ENCODE measurements at regions not wholly inside any gene's neighbourhood (a gene's known extent, or its start where the extent isn't known, plus 50 kb on each side); places are given as distances from the start of the nearest gene placed in this dataset.
A peak's percentile ranks its signal among the peaks of the same experiment; 100 is the strongest.

DNA sequence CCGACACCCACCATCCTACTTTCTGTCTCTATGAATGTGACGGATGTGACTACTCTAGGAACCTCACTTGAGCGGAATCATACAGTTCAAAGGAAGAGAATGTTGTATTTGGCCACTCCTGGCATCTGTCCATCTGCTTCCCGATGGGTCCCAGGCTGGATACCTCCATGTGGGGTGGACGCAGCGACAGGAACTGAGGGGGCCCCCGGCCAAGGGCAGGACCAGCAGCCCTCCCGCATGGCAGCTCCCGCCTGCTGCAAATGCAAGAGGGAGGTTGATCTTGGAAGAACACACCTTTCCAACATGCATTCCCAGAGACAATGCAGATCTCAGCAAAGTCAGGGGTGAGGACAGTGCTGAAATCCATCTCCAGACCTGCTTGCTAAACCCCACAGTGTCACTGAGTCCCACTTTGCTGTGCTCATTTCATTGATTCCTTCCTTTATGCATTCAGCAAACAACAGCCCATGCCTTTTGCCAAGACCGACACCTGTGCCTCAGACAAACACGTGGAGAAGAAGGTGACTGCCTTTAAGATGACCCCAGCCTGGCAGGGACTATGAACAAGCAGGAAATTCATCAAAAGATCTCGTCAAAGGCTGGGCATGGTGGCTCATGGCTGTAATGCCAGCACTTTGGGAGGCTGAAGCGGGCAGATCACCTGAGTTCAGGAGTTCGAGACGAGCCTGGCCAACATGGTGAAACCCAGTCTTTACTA, 246.2 kb downstream of the CTTN start:
- Mint-ChIP-seq H3K36me3 (ENCODE audit: low read depth) (no peaks in the 10 kb centered on the region), H3K27ac (no peak overlapping the region), H3K4me1 (no peaks in the 10 kb centered on the region), H3K4me3 (no peak overlapping the region), H3K9me3 (ENCODE audit: low read depth) (no peaks in the 10 kb centered on the region), H3K27me3 (peaks cover 18% of the 10 kb centered on the region)
- ChIA-PET POLR2A (no interaction called here), CTCF (interaction anchor here (0.6 kb wide), 1 partner anchor 684 kb away, joined by 3 read pairs; no protein-coding TSS in a partner anchor)
- intact Hi-C loops (cut with DNase I, micrococcal nuclease) = no loop called here
- ATAC-seq = no peak
- DNase-seq = no peak

DNA sequence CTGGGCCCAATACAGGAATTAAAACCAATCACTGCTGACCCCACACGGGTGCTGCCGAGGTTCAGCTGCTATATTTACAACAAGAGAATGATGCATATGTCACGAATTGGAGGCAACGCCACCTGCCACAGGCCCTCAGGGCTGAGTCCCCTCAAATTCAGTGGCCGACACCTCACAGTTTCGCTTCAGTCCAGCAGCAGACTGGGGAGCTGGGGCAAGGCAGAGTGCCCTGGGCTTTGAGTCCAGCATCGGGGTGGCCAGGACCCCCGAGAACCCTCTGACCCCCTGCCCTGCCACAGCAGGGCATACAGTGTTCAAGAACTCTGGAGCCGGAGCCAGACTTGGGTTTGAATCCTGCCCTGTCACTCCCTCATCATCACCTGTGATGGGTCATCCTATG, 247.2 kb downstream of the CTTN start:
- H3K4me1 Mint-ChIP-seq = no peaks in the 10 kb centered on the region
- no peaks in the 10 kb centered on the region for H3K9me3 Mint-ChIP-seq (ENCODE audit: low read depth)
- DNase-seq = no peak
- intact Hi-C loops (cut with DNase I, micrococcal nuclease) = no loop called here
- ATAC-seq = no peak
- no peaks in the 10 kb centered on the region for H3K36me3 Mint-ChIP-seq (ENCODE audit: low read depth)
- ChIA-PET CTCF (no interaction called here), POLR2A (no interaction called here)
- no peak overlapping the region for H3K27ac Mint-ChIP-seq
- no peak overlapping the region for H3K4me3 Mint-ChIP-seq
- peaks cover 18% of the 10 kb centered on the region for H3K27me3 Mint-ChIP-seq

DNA sequence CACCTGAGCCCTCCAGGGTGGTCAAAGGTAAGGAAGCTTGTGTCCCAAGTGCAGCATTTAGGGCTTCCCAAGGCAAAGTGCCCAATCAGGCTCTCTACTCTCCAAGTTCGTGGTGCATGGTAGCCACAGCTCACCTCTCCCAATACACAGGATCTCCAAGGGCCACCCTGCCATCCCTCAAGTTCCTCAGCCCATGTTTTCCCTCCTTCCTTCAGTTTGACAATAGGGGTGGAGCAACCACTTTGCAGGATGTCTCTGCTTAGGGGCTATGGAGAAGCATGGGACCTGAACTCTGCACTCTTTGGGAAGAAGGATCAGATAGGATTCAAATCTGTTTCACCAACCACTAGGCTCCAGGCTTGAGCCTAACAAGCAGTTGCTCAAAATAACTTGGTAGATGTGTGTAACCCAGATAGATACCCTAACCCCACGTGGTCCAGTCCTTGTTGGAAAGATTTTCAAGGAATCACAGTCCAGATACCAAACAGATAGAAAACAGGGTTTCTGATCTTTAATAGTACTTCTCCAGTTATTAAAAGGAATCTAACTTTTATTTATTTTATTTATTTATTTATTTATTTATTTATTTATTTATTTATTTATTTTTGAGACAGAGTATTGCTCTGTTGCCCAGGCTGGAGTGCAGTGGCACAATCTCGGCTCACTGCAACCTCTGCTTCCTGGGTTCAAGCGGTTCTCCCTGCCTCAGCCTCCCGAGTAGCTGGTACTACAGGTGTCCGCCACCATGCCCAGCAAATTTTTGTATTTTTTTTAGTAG, 248.1 kb downstream of the CTTN start:
- POLR2A ChIA-PET = no interaction called here
- intact Hi-C loops (cut with DNase I, micrococcal nuclease) = no loop called here
- H3K9me3 Mint-ChIP-seq (ENCODE audit: low read depth) = no peaks in the 10 kb centered on the region

DNA sequence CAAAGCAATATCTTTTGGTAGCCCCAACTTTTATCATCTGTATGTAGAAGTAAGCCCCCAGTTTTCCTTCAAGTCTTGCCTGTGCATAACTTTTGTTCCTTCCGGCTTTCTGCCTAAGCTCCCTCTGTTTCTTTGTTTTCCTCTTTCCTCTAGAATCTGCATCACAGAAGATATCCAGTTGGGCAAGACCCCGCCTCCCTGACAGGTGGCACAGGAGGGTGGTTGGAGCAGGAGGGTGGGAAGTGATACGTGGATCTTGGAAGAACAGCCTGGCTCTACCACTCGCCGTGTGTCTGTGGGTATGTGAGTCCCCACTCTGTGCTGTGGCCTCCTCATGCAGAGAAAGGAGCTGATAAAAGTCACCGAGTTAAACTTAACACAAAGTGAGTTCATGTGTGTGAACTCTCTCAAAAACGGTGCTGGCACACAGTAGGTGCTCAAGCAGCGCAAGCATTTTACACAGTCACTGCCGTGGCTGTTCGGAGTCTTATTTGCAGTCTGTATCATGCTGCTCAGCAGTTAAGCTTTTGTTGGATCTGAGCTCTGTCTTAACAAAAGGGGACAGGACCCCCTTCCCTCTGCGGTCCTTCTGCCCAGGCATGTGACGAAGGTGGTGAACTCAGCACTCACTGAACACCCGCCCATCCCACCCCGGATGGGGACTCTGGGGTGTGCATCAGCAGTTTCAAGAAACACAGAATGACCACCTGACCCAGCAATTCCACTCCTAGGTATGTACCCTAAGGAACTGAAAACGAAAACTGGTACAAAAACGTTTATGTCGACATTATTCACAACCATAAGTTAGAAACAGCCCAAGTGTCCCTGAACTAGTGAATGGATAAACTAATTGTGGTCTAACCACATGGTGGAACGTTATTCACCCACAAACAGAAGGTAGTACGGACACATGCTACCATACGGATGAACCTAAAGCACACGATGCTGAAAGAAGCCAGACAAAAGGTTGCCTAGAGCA, 249.1 kb downstream of the CTTN start:
- H3K27ac Mint-ChIP-seq = no peak overlapping the region
- ChIA-PET CTCF (no interaction called here), POLR2A (no interaction called here)
- ATAC-seq (no peak), DNase-seq (no peak)
- no peaks in the 10 kb centered on the region for H3K36me3 Mint-ChIP-seq (ENCODE audit: low read depth)
- peaks cover 13% of the 10 kb centered on the region for H3K27me3 Mint-ChIP-seq
- no peak overlapping the region for H3K4me3 Mint-ChIP-seq
- no peaks in the 10 kb centered on the region for H3K4me1 Mint-ChIP-seq
- no peaks in the 10 kb centered on the region for H3K9me3 Mint-ChIP-seq (ENCODE audit: low read depth)
- intact Hi-C loops (cut with DNase I, micrococcal nuclease) = no loop called here

More for the DNA sequence above, 248.1 kb downstream of the CTTN start:
- no peaks in the 10 kb centered on the region for H3K36me3 Mint-ChIP-seq (ENCODE audit: low read depth)
- H3K4me1 Mint-ChIP-seq = no peaks in the 10 kb centered on the region
- no peak overlapping the region for H3K4me3 Mint-ChIP-seq
- ATAC-seq (no peak), DNase-seq (no peak)
- CTCF ChIA-PET = no interaction called here
- H3K27ac Mint-ChIP-seq = no peak overlapping the region
- H3K27me3 Mint-ChIP-seq = peaks cover 16% of the 10 kb centered on the region

DNA sequence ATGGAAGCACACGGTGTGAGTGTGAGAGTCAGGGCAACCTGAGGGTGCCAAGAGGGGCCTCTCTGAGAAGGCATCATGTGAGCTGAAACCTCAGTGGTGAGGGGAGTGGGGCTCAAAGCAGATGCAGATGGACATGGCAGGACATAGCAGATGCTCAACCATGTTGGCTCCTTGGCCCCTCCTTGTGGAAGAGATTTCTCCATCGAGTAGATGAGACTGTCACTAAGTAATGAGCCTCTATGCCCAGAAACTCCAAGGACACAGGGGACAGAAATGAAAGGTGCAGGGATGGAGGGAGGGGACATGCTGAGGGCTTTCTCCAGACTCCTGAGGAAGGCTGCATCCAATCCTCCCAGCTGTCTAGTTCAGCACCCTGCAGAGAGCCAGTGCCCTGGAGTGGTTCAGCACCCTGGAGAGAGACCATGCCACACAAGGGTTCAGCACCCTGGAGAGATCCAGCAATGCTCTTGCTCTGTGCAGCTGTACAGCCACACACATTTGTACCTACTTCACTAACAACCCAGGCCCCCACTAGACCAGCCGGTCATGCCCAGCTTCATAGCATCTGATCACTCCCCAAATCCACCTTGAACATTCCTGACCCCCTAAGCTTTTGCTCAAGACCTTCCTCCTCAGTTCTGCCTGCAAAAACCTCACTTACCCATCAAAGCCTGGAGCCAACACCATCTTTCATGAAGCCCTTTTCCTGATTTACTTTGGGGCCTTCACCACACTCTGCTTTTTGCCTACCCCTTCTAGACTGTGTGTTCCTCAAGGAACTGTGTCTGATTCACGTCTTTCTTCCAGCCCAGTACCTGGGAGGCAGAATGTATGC, 252.0 kb downstream of the CTTN start:
- Mint-ChIP-seq H3K36me3 (ENCODE audit: low read depth) (no peaks in the 10 kb centered on the region), H3K27me3 (peaks cover 7% of the 10 kb centered on the region), H3K27ac (no peak overlapping the region), H3K9me3 (ENCODE audit: low read depth) (no peaks in the 10 kb centered on the region), H3K4me1 (no peaks in the 10 kb centered on the region), H3K4me3 (no peak overlapping the region)
- peak; percentile 73 for DNase-seq
- CTCF ChIA-PET = no interaction called here
- ATAC-seq = no peak
- POLR2A ChIA-PET = no interaction called here
- intact Hi-C loops (cut with DNase I, micrococcal nuclease) = no loop called here

DNA sequence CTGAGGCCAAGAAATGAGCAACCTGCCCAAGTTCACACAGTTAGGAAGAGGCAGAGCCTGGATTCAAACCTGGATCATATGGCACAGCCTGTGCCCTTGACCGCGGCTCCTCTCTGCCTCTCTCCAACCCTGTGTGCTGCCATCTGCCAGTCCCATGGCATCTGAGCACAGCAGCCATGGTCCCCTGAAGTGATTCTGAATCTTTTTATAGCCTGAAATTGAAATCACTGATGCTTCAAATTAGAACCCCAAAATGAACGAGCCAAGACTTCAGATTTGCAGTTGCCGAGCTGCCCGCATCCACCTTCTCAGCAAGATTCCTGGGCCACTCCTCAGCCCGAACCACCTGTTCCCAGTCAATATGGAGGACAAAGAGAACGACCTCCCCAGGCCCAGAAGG, 252.7 kb downstream of the CTTN start:
- intact Hi-C loops (cut with DNase I, micrococcal nuclease) = no loop called here
- CTCF ChIA-PET = no interaction called here
- H3K4me1 Mint-ChIP-seq = no peaks in the 10 kb centered on the region
- POLR2A ChIA-PET = no interaction called here
- no peaks in the 10 kb centered on the region for H3K9me3 Mint-ChIP-seq (ENCODE audit: low read depth)
- no peaks in the 10 kb centered on the region for H3K36me3 Mint-ChIP-seq (ENCODE audit: low read depth)
- ATAC-seq (no peak), DNase-seq (no peak)
- H3K27me3 Mint-ChIP-seq = peaks cover 7% of the 10 kb centered on the region
- no peak overlapping the region for H3K4me3 Mint-ChIP-seq
- no peak overlapping the region for H3K27ac Mint-ChIP-seq

DNA sequence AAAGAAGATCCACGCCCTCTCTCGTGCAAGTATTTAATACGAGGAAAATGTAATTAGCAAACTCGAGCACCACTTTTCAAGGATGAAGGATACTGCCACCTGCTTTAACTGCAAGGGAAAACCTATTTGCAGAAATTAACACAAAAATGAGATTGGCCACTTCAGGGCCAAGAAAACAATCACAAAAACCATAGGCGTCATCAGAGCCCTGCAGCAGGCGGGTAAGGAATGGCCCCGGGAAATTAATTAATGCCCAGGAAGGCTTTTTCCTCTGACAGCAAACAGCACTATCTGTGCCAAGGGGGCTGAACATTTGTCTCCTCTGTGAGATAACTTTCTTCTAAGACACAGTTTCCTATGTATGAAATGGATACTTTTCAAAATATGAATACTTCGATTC, 255.7 kb downstream of the CTTN start:
- ATAC-seq (no peak), DNase-seq (no peak)
- intact Hi-C loops (cut with DNase I, micrococcal nuclease) = no loop called here
- CTCF ChIA-PET = no interaction called here
- Mint-ChIP-seq H3K9me3 (ENCODE audit: low read depth) (no peaks in the 10 kb centered on the region), H3K4me3 (no peak overlapping the region), H3K27ac (no peak overlapping the region), H3K4me1 (no peaks in the 10 kb centered on the region), H3K27me3 (peaks cover 9% of the 10 kb centered on the region), H3K36me3 (ENCODE audit: low read depth) (no peaks in the 10 kb centered on the region)
- POLR2A ChIA-PET = no interaction called here

DNA sequence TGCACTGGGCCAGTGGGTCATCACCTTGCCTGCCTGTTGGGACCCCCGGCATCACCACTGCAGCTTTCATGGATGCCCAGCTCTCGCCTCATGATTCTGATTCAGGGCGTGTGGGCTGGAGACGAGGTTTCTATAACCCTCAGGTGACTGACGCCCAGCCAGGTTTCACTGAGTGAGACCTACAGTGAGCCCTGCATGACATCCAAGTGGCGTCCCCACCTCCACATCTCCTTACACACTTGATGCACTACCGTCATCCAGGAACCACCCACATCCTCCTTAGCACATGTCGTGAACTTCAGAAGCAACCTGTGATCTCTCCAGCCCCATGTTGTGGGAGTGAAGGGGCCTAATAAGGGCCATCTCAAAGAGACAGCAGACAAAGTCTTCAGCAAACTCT, 257.5 kb downstream of the CTTN start:
- DNase-seq = no peak
- ChIA-PET CTCF (no interaction called here), POLR2A (no interaction called here)
- no peak for ATAC-seq
- no peak overlapping the region for H3K27ac Mint-ChIP-seq
- H3K27me3 Mint-ChIP-seq = peaks cover 18% of the 10 kb centered on the region
- no peaks in the 10 kb centered on the region for H3K9me3 Mint-ChIP-seq (ENCODE audit: low read depth)
- intact Hi-C loops (cut with DNase I, micrococcal nuclease) = no loop called here
- H3K4me1 Mint-ChIP-seq = no peaks in the 10 kb centered on the region
- H3K36me3 Mint-ChIP-seq (ENCODE audit: low read depth) = no peaks in the 10 kb centered on the region
- H3K4me3 Mint-ChIP-seq = no peak overlapping the region

DNA sequence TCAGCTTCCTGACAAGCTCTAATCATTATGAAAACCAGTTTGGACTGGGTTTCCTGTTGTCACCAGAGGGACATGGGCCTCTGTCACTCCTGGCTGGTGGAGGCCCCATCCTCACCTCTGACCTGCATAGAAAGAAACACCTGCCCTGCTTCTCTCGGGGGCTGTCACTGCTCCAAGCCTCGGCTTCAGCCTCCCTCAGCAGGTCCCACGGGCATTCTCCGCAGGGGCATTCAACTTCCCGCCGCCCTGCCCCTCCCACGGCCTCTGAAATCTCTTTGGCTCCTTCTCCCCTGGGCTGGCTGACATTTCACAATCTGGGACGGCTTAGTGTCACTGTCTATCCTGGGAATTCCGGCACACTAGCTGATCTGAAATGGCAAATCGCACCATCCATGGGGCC, 257.9 kb downstream of the CTTN start:
- no peak overlapping the region for H3K4me3 Mint-ChIP-seq
- no peaks in the 10 kb centered on the region for H3K9me3 Mint-ChIP-seq (ENCODE audit: low read depth)
- H3K4me1 Mint-ChIP-seq = no peaks in the 10 kb centered on the region
- POLR2A ChIA-PET = no interaction called here
- intact Hi-C loops (cut with DNase I, micrococcal nuclease) = no loop called here
- CTCF ChIA-PET = interaction anchor here (1.6 kb wide), 1 partner anchor 14 kb away, joined by 4 read pairs; no protein-coding TSS in a partner anchor
- DNase-seq = no peak
- H3K27me3 Mint-ChIP-seq = peaks cover 21% of the 10 kb centered on the region
- no peak overlapping the region for H3K27ac Mint-ChIP-seq
- H3K36me3 Mint-ChIP-seq (ENCODE audit: low read depth) = no peaks in the 10 kb centered on the region
- ATAC-seq = no peak

DNA sequence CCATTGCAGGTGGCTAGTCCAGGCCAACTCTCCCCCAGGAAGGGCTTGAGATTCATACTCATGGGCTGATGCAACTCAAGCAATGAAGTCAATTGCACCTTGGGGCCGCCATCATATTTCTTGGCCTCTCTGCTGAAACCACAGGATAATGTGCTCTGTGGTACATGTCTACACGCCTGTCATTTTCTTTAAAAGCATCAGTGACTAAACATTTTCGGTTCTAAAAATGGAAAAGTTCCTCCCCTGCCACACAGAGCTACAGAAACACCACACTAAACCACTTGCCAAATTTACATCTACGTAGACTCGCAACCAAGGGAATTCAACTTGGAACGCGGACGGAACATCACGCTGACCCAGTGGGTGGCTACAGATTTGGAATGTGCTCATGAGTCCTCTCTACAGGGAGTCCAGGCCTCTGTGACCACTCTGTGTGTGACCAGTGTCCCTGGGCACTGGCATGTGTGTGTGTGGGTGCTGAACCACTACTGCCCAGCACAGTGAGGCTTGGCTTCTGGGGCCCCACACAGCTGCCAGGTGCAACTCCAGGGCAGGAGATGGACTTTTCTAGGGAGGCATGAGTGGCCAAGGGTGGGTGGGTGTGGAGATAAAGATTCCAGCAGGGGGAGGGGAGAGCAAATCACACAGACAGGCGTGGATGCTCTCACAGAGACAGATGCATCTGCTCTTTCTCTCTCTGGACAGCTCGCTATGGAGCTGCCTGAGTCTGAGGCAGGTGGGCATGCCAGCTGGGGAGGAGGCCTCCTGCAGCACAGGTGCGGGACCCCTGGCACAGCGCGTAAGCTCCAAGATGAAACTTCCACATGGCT, 261.9 kb downstream of the CTTN start:
- POLR2A ChIA-PET = no interaction called here
- H3K9me3 Mint-ChIP-seq (ENCODE audit: low read depth) = no peaks in the 10 kb centered on the region
- ATAC-seq (no peak), DNase-seq (no peak)
- H3K4me1 Mint-ChIP-seq = no peaks in the 10 kb centered on the region
- intact Hi-C loops (cut with DNase I, micrococcal nuclease) = no loop called here
- no peaks in the 10 kb centered on the region for H3K36me3 Mint-ChIP-seq (ENCODE audit: low read depth)
- CTCF ChIA-PET = no interaction called here
- no peak overlapping the region for H3K4me3 Mint-ChIP-seq
- peaks cover 28% of the 10 kb centered on the region for H3K27me3 Mint-ChIP-seq
- no peak overlapping the region for H3K27ac Mint-ChIP-seq

DNA sequence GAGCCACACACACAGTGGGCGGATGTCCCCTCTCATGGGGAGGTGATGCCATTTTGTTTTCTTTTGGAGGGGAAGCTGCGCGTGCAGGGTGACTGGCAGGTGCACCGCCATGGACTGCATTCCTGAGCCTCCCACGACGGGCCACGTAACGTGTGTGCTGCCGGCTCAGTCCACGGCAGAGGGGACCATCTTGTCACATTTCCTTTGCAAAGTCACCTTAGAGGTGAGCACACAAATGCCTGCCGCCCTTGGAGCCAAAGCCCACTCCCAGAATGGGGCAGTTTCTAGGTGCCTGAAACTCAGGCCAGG, 262.5 kb downstream of the CTTN start:
- Mint-ChIP-seq H3K27ac (no peak overlapping the region), H3K36me3 (ENCODE audit: low read depth) (no peaks in the 10 kb centered on the region), H3K4me3 (no peak overlapping the region), H3K9me3 (ENCODE audit: low read depth) (no peaks in the 10 kb centered on the region), H3K4me1 (no peaks in the 10 kb centered on the region), H3K27me3 (peaks cover 28% of the 10 kb centered on the region)
- ATAC-seq (no peak), DNase-seq (no peak)
- intact Hi-C loops (cut with DNase I, micrococcal nuclease) = no loop called here
- POLR2A ChIA-PET = no interaction called here
- CTCF ChIA-PET = no interaction called here

All from activated CD4-positive, alpha-beta T cell treated with anti-CD3 and anti-CD28 coated beads for 36 hours (primary cell).